SK-N-MC (cell line): ENCODE measurements at regions not wholly inside any gene's neighbourhood (a gene's known extent, or its start where the extent isn't known, plus 50 kb on each side); places are given as distances from the start of the nearest gene placed in this dataset.

Source experiments
- EZH2 ChIP-seq: fragments of 200-600 bp; sonication (generic); IDR thresholded peaks from one replicate; pipeline ENCODE4 v1.6.1; 2017; ENCODE audit warnings: antibody characterized with exemption
- FOXP2 ChIP-seq: optimal IDR thresholded peaks from 2 replicates; pipeline ENCODE3; 2011; ENCODE audit warnings: mild to moderate bottlenecking, moderate library complexity; ENCODE audit not compliant: insufficient read depth; ENCODE audit errors: extremely low read length, control extremely low read depth
- POLR2AphosphoS5 ChIP-seq: IDR thresholded peaks from 2 replicates; pipeline ENCODE4 v1.6.1; 2012; ENCODE audit warnings: mild to moderate bottlenecking, low read depth, low read length, borderline replicate concordance

DNA sequence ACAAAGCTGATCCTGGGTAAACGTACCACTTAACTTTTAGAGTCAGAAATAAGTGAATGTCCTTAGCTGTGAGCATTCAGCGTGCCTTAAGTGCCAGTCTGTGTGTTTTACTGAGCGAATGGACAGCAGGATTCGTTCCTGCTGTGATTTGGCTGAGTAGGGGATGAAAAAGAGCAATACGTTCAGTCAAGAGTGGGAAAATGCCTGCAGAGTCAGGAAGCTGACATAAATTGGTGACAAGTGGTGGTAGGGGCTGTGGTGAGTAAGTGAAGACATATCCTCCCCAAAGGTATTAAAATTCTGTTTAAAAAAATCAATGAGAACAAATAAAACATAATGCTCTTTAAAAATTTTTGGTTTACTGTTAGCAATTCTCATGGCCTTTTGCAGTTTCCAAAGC is 56.6 kb upstream of the TNIP3 start:
- TF ChIP-seq POLR2AphosphoS5, result no peak; the same call in 1 of the 2 replicates
- TF ChIP-seq EZH2, result no peak
- no peak for TF ChIP-seq FOXP2
